GM12878 (cell line): ENCODE measurements at regions not wholly inside any gene's neighbourhood (a gene's known extent, or its start where the extent isn't known, plus 50 kb on each side); places are given as distances from the start of the nearest gene placed in this dataset.

Source experiments
- ATAC-seq: fragments of 200-7000 bp; cut with Tn5 transposase; 3 replicates; pipeline ENCODE4 v1.9.1; 2020; ENCODE audit warnings: mild to moderate bottlenecking, moderate library complexity
- BruUV-seq: library from RNA; stranded (reverse); fragments of 400-500 nt; replicated peaks from 2 replicates; lab custom pipeline; 2021; lab: Mats Ljungman, UMichigan
- CTCF ChIA-PET: fragments of 300-600 bp; sonication (Branson Sonifier 250); formaldehyde crosslinking; extraction: SDS; loops from one replicate; lab custom pipeline; 2021; ENCODE audit warnings: inconsistent platforms; lab: Yijun Ruan, JAX
- POLR2A ChIA-PET: fragments of 350-600 bp; formaldehyde crosslinking; extraction: SDS; loops from one replicate; lab custom pipeline; 2021; ENCODE audit warnings: inconsistent platforms; lab: Charles Lee
- RAD21 ChIA-PET: fragments of 300-600 bp; sonication (Branson Sonifier 250); formaldehyde crosslinking; loops from one replicate; lab custom pipeline; 2023; ENCODE audit warnings: antibody characterized with exemption; ENCODE audit not compliant: unreplicated experiment; lab: Charles Lee
- SMC1A ChIA-PET: fragments of 300-600 bp; sonication (Branson Sonifier 250); formaldehyde crosslinking; loops from one replicate; lab custom pipeline; 2023; ENCODE audit not compliant: unreplicated experiment, uncharacterized antibody; lab: Charles Lee
- DNase-seq: peaks from one replicate; pipeline ENCODE4 v3.0.0-alpha.2; 2011; ENCODE audit warnings: low read depth, low spot score
- FAIRE-seq: peaks from 3 replicates; lab custom pipeline; 2011; peaks lifted over from hg19 to GRCh38; lab: Jason Lieb, UNC
- H2AFZ ChIP-seq: 2 replicates; pipeline ENCODE4 v1.6.0; 2011; ENCODE audit warnings: low read depth, low read length, control low read depth; ENCODE audit not compliant: control insufficient read depth
- H3K27ac ChIP-seq: 2 replicates; pipeline ENCODE4 v1.5.1; 2011; ENCODE audit warnings: control low read depth; ENCODE audit not compliant: control insufficient read depth, insufficient read depth
- H3K27me3 ChIP-seq, 2 experiments: replicated peaks in 1 of 2; 2 replicates each; pipeline versions ENCODE4 v1.6.0 to v1.6.1; 2011; ENCODE audit warnings: low read length in 1 of 2; ENCODE audit not compliant: control insufficient read depth in 2 of 2, insufficient read depth in 2 of 2
- H3K36me3 ChIP-seq, 2 experiments: 2 replicates each; pipeline ENCODE4 v1.5.1; 2011; ENCODE audit warnings: low read length in 1 of 2; ENCODE audit not compliant: control insufficient read depth in 2 of 2, insufficient read depth in 2 of 2
- H3K4me1 ChIP-seq: 2 replicates; pipeline ENCODE4 v1.6.1; 2011; ENCODE audit warnings: mild to moderate bottlenecking, low read length, moderate library complexity, mixed read lengths; ENCODE audit not compliant: control insufficient read depth, insufficient read depth
- H3K4me2 ChIP-seq: 2 replicates; pipeline ENCODE4 v1.6.0; 2011; ENCODE audit warnings: control low read depth; ENCODE audit not compliant: control insufficient read depth, insufficient read depth
- H3K4me3 ChIP-seq: fragments of 200-600 bp; sonication (generic); 2 replicates; pipeline ENCODE4 v1.5.1; 2016
- H3K79me2 ChIP-seq: 2 replicates; pipeline ENCODE4 v1.6.0; 2011; ENCODE audit warnings: low read length; ENCODE audit not compliant: control insufficient read depth, insufficient read depth
- H3K9ac ChIP-seq: 2 replicates; pipeline ENCODE4 v1.8.0; 2011; ENCODE audit warnings: low read length, control low read depth, mixed read lengths; ENCODE audit not compliant: control insufficient read depth, insufficient read depth
- H3K9me3 ChIP-seq: replicated peaks from 3 replicates; pipeline ENCODE4 v1.5.1; 2011; ENCODE audit warnings: mild to moderate bottlenecking, low read length; ENCODE audit not compliant: control insufficient read depth, insufficient read depth
- H4K20me1 ChIP-seq: 2 replicates; pipeline ENCODE4 v1.6.0; 2011; ENCODE audit not compliant: control insufficient read depth, insufficient read depth
- GATAD2B ChIP-seq: fragments of 450-650 bp; conservative IDR thresholded peaks from 2 replicates; pipeline ENCODE4 v1.6.1; 2017; ENCODE audit warnings: low read depth, mild to moderate bottlenecking, moderate library complexity
- MXI1 ChIP-seq: fragments of 150-350 bp; IDR thresholded peaks from 2 replicates; pipeline ENCODE4 v1.6.1; 2011; ENCODE audit warnings: low read depth, mild to moderate bottlenecking, inconsistent platforms, low read length, improper control_type of control experiment
- SIX5 ChIP-seq: IDR thresholded peaks from 2 replicates; pipeline ENCODE4 v1.6.1; 2011; ENCODE audit warnings: mild to moderate bottlenecking, low read depth, low read length, moderate library complexity; ENCODE audit not compliant: severe bottlenecking
- TCF12 ChIP-seq: IDR thresholded peaks from 2 replicates; pipeline ENCODE4 v1.6.1; 2011; ENCODE audit warnings: low read depth, mild to moderate bottlenecking, low read length
- WGBS: methylation state at CpG from one replicate; pipeline ENCODE4 v1.1.6; 2016; ENCODE audit warnings: low lambda C conversion rate; ENCODE audit not compliant: insufficient replicate concordance, insufficient coverage; ENCODE audit errors: missing lambda C conversion rate; 5-methylcytosine and 5-hydroxymethylcytosine counted together
- in situ Hi-C: fragments of 300-500 bp; cut with MboI; formaldehyde crosslinking; loops from 9 replicates; pipeline ENCODE4 v1.14.3; 2018; ENCODE audit warnings: mixed read lengths
- intact Hi-C: fragments of 100-400 bp; cut with micrococcal nuclease; formaldehyde crosslinking; loops from one replicate; pipeline ENCODE4 v1.14.2; 2022; ENCODE audit not compliant: unreplicated experiment
- TF ChIP-seq, protein P1 (sequence below): IDR thresholded peaks from 2 replicates; pipeline ENCODE4 v1.6.1; 2011; ENCODE audit warnings: borderline replicate concordance, low read depth, mild to moderate bottlenecking, moderate library complexity, low read length; ENCODE audit not compliant: insufficient read depth, poor library complexity, severe bottlenecking

DNA sequence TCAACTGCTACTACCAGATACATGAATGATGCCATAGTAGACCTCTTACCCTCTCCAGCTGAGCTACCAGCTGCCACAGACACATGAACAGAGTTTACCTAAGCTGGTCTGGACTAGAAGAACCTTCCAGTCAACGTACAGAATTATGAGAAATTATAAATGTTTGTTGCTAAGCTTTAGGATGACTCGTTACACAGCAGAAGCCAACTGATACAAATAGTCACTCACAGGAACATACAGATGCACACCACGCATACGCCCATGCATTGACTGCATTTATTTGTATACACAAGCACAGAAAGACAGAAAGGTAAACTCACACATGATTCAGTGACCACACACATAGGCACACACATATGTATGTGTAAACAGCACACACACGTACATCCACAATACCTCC is 164.6 kb downstream of the SALL1 start (continued):
- TF ChIP-seq TCF12, result no peak
- TF ChIP-seq, all 136 proteins: peak for 0

DNA sequence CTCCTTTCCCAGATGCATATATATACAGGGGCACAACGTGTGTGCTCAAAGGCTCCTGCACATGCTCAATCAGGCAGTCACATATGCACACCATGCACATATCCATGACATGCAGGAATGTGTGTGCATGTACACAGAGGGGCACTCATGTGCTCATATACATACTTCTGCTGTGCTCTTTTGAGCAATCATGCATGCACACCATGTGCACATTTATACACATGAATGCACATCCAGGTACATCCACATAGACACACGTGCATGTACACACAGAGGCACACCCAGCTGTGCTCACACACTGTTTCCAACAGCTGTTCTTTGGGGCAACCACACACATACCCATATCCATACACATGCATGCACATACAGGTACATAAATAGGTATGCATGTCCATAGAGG is 165.3 kb downstream of the SALL1 start:
- in situ Hi-C loops, result no loop called here
- FAIRE-seq (no peak), DNase-seq (no peak), ATAC-seq (no peak)
- no peaks in the 10 kb centered on the region for H3K36me3 ChIP-seq
- no peak overlapping the region for H3K4me2 ChIP-seq
- RAD21 ChIA-PET, result no interaction called here
- TF ChIP-seq SIX5, result no peak
- TF ChIP-seq, protein P1, sequence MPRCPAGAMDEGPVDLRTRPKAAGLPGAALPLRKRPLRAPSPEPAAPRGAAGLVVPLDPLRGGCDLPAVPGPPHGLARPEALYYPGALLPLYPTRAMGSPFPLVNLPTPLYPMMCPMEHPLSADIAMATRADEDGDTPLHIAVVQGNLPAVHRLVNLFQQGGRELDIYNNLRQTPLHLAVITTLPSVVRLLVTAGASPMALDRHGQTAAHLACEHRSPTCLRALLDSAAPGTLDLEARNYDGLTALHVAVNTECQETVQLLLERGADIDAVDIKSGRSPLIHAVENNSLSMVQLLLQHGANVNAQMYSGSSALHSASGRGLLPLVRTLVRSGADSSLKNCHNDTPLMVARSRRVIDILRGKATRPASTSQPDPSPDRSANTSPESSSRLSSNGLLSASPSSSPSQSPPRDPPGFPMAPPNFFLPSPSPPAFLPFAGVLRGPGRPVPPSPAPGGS, result peak; percentile 56
- no TSS peak for BruUV-seq
- SMC1A ChIA-PET, result no interaction called here
- 0% methylated on average over 2 of the region's 2 CpGs for WGBS
- H3K27ac ChIP-seq, result no peak overlapping the region
- H3K4me1 ChIP-seq, result no peaks in the 10 kb centered on the region
- H3K79me2 ChIP-seq, result no peaks in the 10 kb centered on the region
- intact Hi-C loops, result no loop called here
- CTCF ChIA-PET, result no interaction called here
- H3K9ac ChIP-seq, result no peak overlapping the region
- H2AFZ ChIP-seq, result no peak overlapping the region
- H3K4me3 ChIP-seq, result no peak overlapping the region
- POLR2A ChIA-PET, result no interaction called here
- no peaks in the 10 kb centered on the region; the same call in 2 of the 3 replicates for H3K9me3 ChIP-seq
- no peaks in the 10 kb centered on the region; a peak in 1 of 4 replicates for H3K27me3 ChIP-seq
- H4K20me1 ChIP-seq, result no peaks in the 10 kb centered on the region

DNA sequence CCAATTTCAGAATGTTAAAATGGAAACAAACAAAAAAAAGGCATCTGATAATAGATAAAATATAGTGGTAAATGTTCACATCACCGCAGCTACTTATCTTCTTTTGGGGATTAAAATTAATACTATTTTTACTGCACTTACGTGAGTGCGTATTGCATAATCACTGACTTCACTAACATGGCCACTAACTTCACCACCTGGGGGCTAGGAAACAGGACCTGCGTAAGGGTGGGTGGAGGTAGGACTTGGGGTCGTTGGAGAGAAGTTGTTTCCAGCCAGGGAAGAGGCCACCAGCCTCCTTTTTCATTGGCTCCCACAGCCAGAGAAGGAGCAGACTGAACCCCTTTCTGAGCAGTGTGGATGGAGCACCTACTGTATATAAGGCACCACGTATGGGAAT is 166.4 kb downstream of the SALL1 start:
- BruUV-seq, result no TSS peak
- Histone ChIP-seq H3K79me2 (no peaks in the 10 kb centered on the region), H3K9me3 (no peaks in the 10 kb centered on the region; the same call in 2 of the 3 replicates), H3K27me3 (no peaks in the 10 kb centered on the region), H3K4me3 (no peak overlapping the region), H3K9ac (no peak overlapping the region), H3K27ac (no peak overlapping the region), H4K20me1 (no peaks in the 10 kb centered on the region), H2AFZ (no peak overlapping the region), H3K36me3 (no peaks in the 10 kb centered on the region), H3K4me2 (no peak overlapping the region), H3K4me1 (no peaks in the 10 kb centered on the region)
- DNase-seq (no peak), FAIRE-seq (no peak), ATAC-seq (no peak)
- WGBS, result 27% methylated on average over 6 of the region's 6 CpGs
- TF ChIP-seq GATAD2B (no peak), MXI1 (no peak)
- POLR2A ChIA-PET, result no interaction called here
- SMC1A ChIA-PET, result interaction anchor here (0.6 kb wide), 1 partner anchor 875 kb away, joined by 3 read pairs; no protein-coding TSS in a partner anchor
- CTCF ChIA-PET, result no interaction called here
- intact Hi-C loops, result loop anchor here (5.0 kb wide), 1 partner anchor 1623 kb away; no protein-coding TSS in a partner anchor
- RAD21 ChIA-PET, result no interaction called here
- in situ Hi-C loops, result no loop called here
